Parathyroid adenoma (tissue), 2 donors: ENCODE measurements at regions not wholly inside any gene's neighbourhood (a gene's known extent, or its start where the extent isn't known, plus 50 kb on each side); places are given as distances from the start of the nearest gene placed in this dataset.

Source experiments
- H2AFZ ChIP-seq: fragments of 300-600 bp; sonication (generic); one replicate; pipeline ENCODE4 v1.7.0; 2017; ENCODE audit warnings: antibody characterized with exemption, mild to moderate bottlenecking
- H3K27ac ChIP-seq: fragments of 300-600 bp; sonication (generic); one replicate; pipeline ENCODE4 v1.7.0; 2017
- H3K27me3 ChIP-seq: fragments of 300-600 bp; sonication (generic); one replicate; pipeline ENCODE4 v1.7.0; 2017; ENCODE audit warnings: low read length; ENCODE audit not compliant: control insufficient read depth, insufficient read depth
- H3K36me3 ChIP-seq: fragments of 300-600 bp; sonication (generic); one replicate; pipeline ENCODE4 v1.7.0; 2017; ENCODE audit warnings: low read length; ENCODE audit not compliant: control insufficient read depth, insufficient read depth
- H3K4me1 ChIP-seq: fragments of 300-600 bp; sonication (generic); one replicate; pipeline ENCODE4 v1.7.0; 2017; ENCODE audit warnings: control low read depth
- H3K4me2 ChIP-seq: fragments of 300-600 bp; sonication (generic); one replicate; pipeline ENCODE4 v1.7.0; 2017; ENCODE audit warnings: low read length
- H3K4me3 ChIP-seq: fragments of 300-600 bp; sonication (generic); one replicate; pipeline ENCODE4 v1.7.0; 2017; ENCODE audit warnings: low read depth, low read length
- H3K79me2 ChIP-seq: fragments of 300-600 bp; sonication (generic); one replicate; pipeline ENCODE4 v1.7.0; 2017; ENCODE audit warnings: control low read depth
- H3K9ac ChIP-seq: fragments of 300-600 bp; sonication (generic); one replicate; pipeline ENCODE4 v1.7.0; 2017; ENCODE audit warnings: mild to moderate bottlenecking
- H3K9me3 ChIP-seq: fragments of 300-600 bp; sonication (generic); one replicate; pipeline ENCODE4 v1.7.0; 2017; ENCODE audit warnings: low read length; ENCODE audit not compliant: control insufficient read depth
- CTCF ChIP-seq: fragments of 300-600 bp; sonication (generic); IDR thresholded peaks from one replicate; pipeline ENCODE4 v1.7.0; 2017; ENCODE audit warnings: antibody characterized with exemption, mild to moderate bottlenecking
- donor health status: primary hyperparathyroidism.

DNA sequence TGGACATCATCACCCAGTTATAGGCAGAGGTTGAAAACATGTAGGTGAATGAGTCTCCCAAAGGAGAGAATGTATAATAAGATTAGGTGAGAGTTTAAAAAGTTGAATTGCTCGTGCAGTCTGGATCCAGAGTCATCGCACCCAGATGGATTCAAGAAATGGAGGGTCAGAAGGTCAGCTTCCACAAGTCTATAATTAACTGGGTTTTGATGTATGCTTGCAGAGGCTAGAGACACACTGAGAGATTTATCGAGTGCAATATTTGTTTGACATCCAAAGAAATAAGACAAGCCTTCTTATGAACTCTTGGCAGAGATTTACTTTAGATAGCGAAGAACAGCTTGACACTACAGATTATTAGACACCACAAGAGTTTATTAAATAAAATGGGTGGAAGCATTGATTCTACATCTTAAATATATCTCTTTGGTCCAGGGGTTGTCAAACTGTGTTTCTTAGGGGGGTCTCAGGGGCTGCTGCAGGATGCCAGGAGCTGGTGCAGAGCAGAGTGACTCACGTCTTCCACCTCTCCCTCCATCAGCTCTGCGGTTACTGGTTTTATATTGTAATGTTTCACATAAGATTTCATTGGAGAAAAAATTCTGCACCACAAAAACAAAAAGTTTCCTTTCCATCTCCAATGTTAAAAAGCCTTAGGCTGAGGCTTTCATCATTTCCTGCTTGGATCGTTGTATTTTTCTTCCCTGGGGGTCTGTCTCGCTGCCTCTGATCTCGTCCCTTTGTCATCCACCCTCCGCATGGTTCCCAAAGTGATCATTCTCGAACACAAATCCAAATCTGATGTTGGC lies 176.2 kb upstream of the AHI1 start:
- TF ChIP-seq CTCF: no peak
- Histone ChIP-seq H3K36me3 (no peaks in the 10 kb centered on the region), H3K27ac (no peak overlapping the region), H3K9me3 (no peaks in the 10 kb centered on the region), H3K4me3 (no peak overlapping the region), H3K4me2 (no peak overlapping the region), H3K79me2 (no peaks in the 10 kb centered on the region), H3K4me1 (no peaks in the 10 kb centered on the region), H3K27me3 (no peaks in the 10 kb centered on the region), H3K9ac (no peak overlapping the region), H2AFZ (no peak overlapping the region)

GRCh38 chr6:135675026-135675425 lies 176.5 kb upstream of the PDE7B start:
- Histone ChIP-seq H3K4me1 (no peaks in the 10 kb centered on the region), H3K36me3 (no peaks in the 10 kb centered on the region), H3K4me3 (no peak overlapping the region), H3K27ac (no peak overlapping the region), H3K9ac (no peak overlapping the region), H3K9me3 (no peaks in the 10 kb centered on the region), H3K27me3 (no peaks in the 10 kb centered on the region), H3K4me2 (no peak overlapping the region), H3K79me2 (no peaks in the 10 kb centered on the region), H2AFZ (no peak overlapping the region)
- TF ChIP-seq CTCF: no peak

DNA sequence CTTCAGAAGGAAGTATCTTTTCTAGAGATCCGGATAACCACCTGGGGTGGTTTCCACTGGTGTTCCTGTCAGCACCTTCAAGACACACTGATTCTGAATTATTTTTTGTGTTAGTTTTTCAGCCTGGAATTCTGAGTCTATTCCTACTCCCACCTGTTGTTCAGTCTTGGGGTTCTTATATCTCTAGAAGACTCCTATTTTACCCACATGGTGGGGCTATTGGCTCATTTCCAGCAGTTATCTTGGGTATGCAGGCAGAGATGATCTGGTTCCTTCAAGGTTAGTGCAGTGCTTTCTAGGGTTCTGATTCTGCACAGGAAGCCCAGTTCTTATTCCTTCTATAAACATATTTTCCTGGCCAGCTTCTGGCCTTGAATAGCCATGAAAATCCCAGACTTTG lies 175.6 kb upstream of the PDE7B start:
- Histone ChIP-seq H2AFZ (no peak overlapping the region), H3K79me2 (no peaks in the 10 kb centered on the region), H3K9ac (no peak overlapping the region), H3K4me1 (no peaks in the 10 kb centered on the region), H3K36me3 (no peaks in the 10 kb centered on the region), H3K9me3 (no peaks in the 10 kb centered on the region), H3K27me3 (no peaks in the 10 kb centered on the region), H3K4me3 (no peak overlapping the region), H3K27ac (no peak overlapping the region), H3K4me2 (no peak overlapping the region)
- no peak for TF ChIP-seq CTCF

GRCh38 chr6:135680964-135681913 lies 170.3 kb upstream of the PDE7B start:
- Histone ChIP-seq H3K4me2 (no peak overlapping the region), H2AFZ (no peak overlapping the region), H3K27me3 (no peaks in the 10 kb centered on the region), H3K36me3 (no peaks in the 10 kb centered on the region), H3K9me3 (no peaks in the 10 kb centered on the region), H3K9ac (no peak overlapping the region), H3K79me2 (no peaks in the 10 kb centered on the region), H3K4me3 (no peak overlapping the region), H3K4me1 (no peaks in the 10 kb centered on the region), H3K27ac (no peak overlapping the region)
- no peak for TF ChIP-seq CTCF
